HCT116 (cell line): ENCODE measurements at regions not wholly inside any gene's neighbourhood (a gene's known extent, or its start where the extent isn't known, plus 50 kb on each side); places are given as distances from the start of the nearest gene placed in this dataset.
A peak's percentile ranks its signal among the peaks of the same experiment; 100 is the strongest.

Source experiments
- ATAC-seq: fragments of 200-7000 bp; cut with Tn5 transposase; 2 replicates; pipeline ENCODE4 v1.9.1; 2020; ENCODE audit warnings: mild to moderate bottlenecking, moderate library complexity
- BruUV-seq: library from RNA; stranded (reverse); fragments of 400-500 nt; replicated peaks from 2 replicates; lab custom pipeline; 2021; lab: Mats Ljungman, UMichigan
- CTCF ChIA-PET: fragments of 300-600 bp; sonication (Branson Sonifier 250); formaldehyde crosslinking; loops from one replicate; lab custom pipeline; 2021; ENCODE audit warnings: antibody characterized with exemption; lab: Charles Lee
- POLR2A ChIA-PET: fragments of 300-600, 350-600 bp; sonication (Branson Sonifier 250); formaldehyde crosslinking; loops from one replicate; lab custom pipeline; 2021; ENCODE audit warnings: antibody characterized with exemption; lab: Charles Lee
- RAD21 ChIA-PET, 2 experiments: fragments of 300-600 bp; sonication (Branson Sonifier 250); formaldehyde crosslinking; loops; one replicate each; lab custom pipeline; 2023; ENCODE audit warnings: low total read pairs in 2 of 2; ENCODE audit not compliant: uncharacterized antibody in 2 of 2, unreplicated experiment in 2 of 2, low non-redundant PET in 1 of 2; lab: Charles Lee
- DNase-seq: peaks from one replicate; pipeline ENCODE4 v3.0.0-alpha.2; 2010; ENCODE audit warnings: low read depth, low spot score
- H2AFZ ChIP-seq: fragments of 200-600 bp; shearing (Covaris generic), sonication (generic); 2 replicates; pipeline ENCODE4 v1.6.1; 2017; ENCODE audit warnings: low read depth, mixed run types, mixed read lengths, antibody characterized with exemption, low read length; ENCODE audit not compliant: poor library complexity, severe bottlenecking
- H3K27ac ChIP-seq: 2 replicates; pipeline ENCODE4 v1.5.1; 2012; ENCODE audit warnings: low read depth, low read length
- H3K27me3 ChIP-seq: fragments of 200-600 bp; sonication (generic); 2 replicates; pipeline ENCODE4 v1.6.1; 2016; ENCODE audit warnings: mixed run types, low read length, mixed read lengths; ENCODE audit not compliant: insufficient read depth
- H3K36me3 ChIP-seq, 2 experiments: fragments of 200-500 bp in 1 of 2; fragments of 200-600 bp in 1 of 2; sonication (Bioruptor generic) in 1 of 2; sonication (generic) in 1 of 2; 2 replicates each; pipeline versions ENCODE4 v1.5.1 to v1.6.1; 2014 to 2016; ENCODE audit warnings: low read length in 2 of 2, inconsistent platforms in 1 of 2, mixed read lengths in 1 of 2, mixed run types in 1 of 2; ENCODE audit not compliant: insufficient read depth in 2 of 2, control insufficient read depth in 1 of 2
- H3K4me1 ChIP-seq, 2 experiments: fragments of 200-600 bp in 1 of 2; sonication (generic) in 1 of 2; 2 replicates each; pipeline versions ENCODE4 v1.5.1 to v1.6.1; 2012 to 2017; ENCODE audit warnings: low read length in 2 of 2, inconsistent platforms in 1 of 2, mild to moderate bottlenecking in 1 of 2, mixed read lengths in 1 of 2, mixed run types in 1 of 2, moderate library complexity in 1 of 2; ENCODE audit not compliant: insufficient read depth in 2 of 2, control insufficient read depth in 1 of 2
- H3K4me2 ChIP-seq: fragments of 200-600 bp; sonication (generic); 2 replicates; pipeline ENCODE4 v1.6.1; 2017; ENCODE audit warnings: mixed run types, low read length, mixed read lengths
- H3K4me3 ChIP-seq, 2 experiments: fragments of 200-600 bp in 1 of 2; sonication (generic) in 1 of 2; replicated peaks in 1 of 2; 2 replicates each; pipeline ENCODE4 v1.5.1; 2011 to 2016; ENCODE audit warnings: low read length in 2 of 2, control low read depth in 1 of 2, low read depth in 1 of 2, mild to moderate bottlenecking in 1 of 2, mixed read lengths in 1 of 2, mixed run types in 1 of 2
- H3K79me2 ChIP-seq: fragments of 200-600 bp; sonication (generic); 2 replicates; pipeline ENCODE4 v1.6.1; 2017; ENCODE audit warnings: mild to moderate bottlenecking, mixed run types, low read length, moderate library complexity, mixed read lengths; ENCODE audit not compliant: insufficient read depth
- H3K9ac ChIP-seq: fragments of 200-600 bp; sonication (generic); 2 replicates; pipeline ENCODE4 v1.6.1; 2016; ENCODE audit warnings: low read length, mixed read lengths
- H3K9me2 ChIP-seq: fragments of 200-600 bp; sonication (generic), shearing (Covaris generic); 2 replicates; pipeline ENCODE4 v1.6.1; 2017; ENCODE audit warnings: mixed run types, mild to moderate bottlenecking, moderate library complexity; ENCODE audit not compliant: insufficient read depth
- H3K9me3 ChIP-seq, 2 experiments: fragments of 200-500 bp in 1 of 2; fragments of 200-600 bp in 1 of 2; sonication (Bioruptor generic) in 1 of 2; sonication (generic) in 1 of 2; 2 replicates each; pipeline ENCODE4 v1.6.1; 2014 to 2017; ENCODE audit warnings: low read length in 2 of 2, mixed read lengths in 2 of 2, inconsistent platforms in 1 of 2, low read depth in 1 of 2, mild to moderate bottlenecking in 1 of 2, mixed run types in 1 of 2, moderate library complexity in 1 of 2; ENCODE audit not compliant: control insufficient read depth in 1 of 2, insufficient read depth in 1 of 2
- H4K20me1 ChIP-seq: fragments of 200-600 bp; sonication (generic), shearing (Covaris generic); 2 replicates; pipeline ENCODE4 v1.6.1; 2017; ENCODE audit warnings: mixed run types, mild to moderate bottlenecking, moderate library complexity; ENCODE audit not compliant: insufficient read depth
- CBX3 ChIP-seq: IDR thresholded peaks from 2 replicates; pipeline ENCODE4 v1.6.1; 2012; ENCODE audit warnings: low read depth
- CEBPB ChIP-seq: IDR thresholded peaks from 2 replicates; pipeline ENCODE4 v1.6.1; 2012; ENCODE audit warnings: low read depth
- ELF1 ChIP-seq: IDR thresholded peaks from 2 replicates; pipeline ENCODE4 v1.6.1; 2012; ENCODE audit warnings: low read depth, borderline replicate concordance
- EZH2phosphoT487 ChIP-seq: fragments of 200-600 bp; IDR thresholded peaks from 2 replicates; pipeline ENCODE4 v1.6.1; 2018; ENCODE audit warnings: antibody characterized with exemption, borderline replicate concordance
- FOSL1 ChIP-seq: IDR thresholded peaks from 2 replicates; pipeline ENCODE4 v1.6.1; 2012; ENCODE audit warnings: low read depth
- JUND ChIP-seq: IDR thresholded peaks from 2 replicates; pipeline ENCODE4 v1.6.1; 2012
- POLR2A ChIP-seq: IDR thresholded peaks from 2 replicates; pipeline ENCODE4 v1.7.0; 2011; ENCODE audit warnings: borderline replicate concordance; ENCODE audit not compliant: insufficient read depth, insufficient read length; ENCODE audit errors: extremely low read depth
- RAD21 ChIP-seq: IDR thresholded peaks from 2 replicates; pipeline ENCODE4 v1.6.1; 2012; ENCODE audit warnings: low read depth, mild to moderate bottlenecking
- SP1 ChIP-seq: IDR thresholded peaks from 2 replicates; pipeline ENCODE4 v1.6.1; 2012; ENCODE audit warnings: low read depth
- ZFX ChIP-seq: fragments of 450-650 bp; IDR thresholded peaks from 2 replicates; pipeline ENCODE4 v1.6.1; 2017
- ZNF274 ChIP-seq: fragments of 200-500 bp; sonication (Bioruptor generic); IDR thresholded peaks from 2 replicates; pipeline ENCODE4 v1.6.1; 2014; ENCODE audit warnings: mild to moderate bottlenecking, low read depth, low read length, inconsistent platforms
- intact Hi-C: fragments of 100-400 bp; cut with micrococcal nuclease; formaldehyde crosslinking; loops from 2 replicates; pipeline ENCODE4 v1.10.0; 2022
- TF ChIP-seq, protein P1 (sequence below): IDR thresholded peaks from 2 replicates; pipeline ENCODE4 v1.6.1; 2011; ENCODE audit warnings: mild to moderate bottlenecking, low read length, moderate library complexity; ENCODE audit not compliant: insufficient replicate concordance; ENCODE audit errors: extremely low read depth

- ATAC-seq (peak; percentile 75; the same call in 1 of the 2 replicates), DNase-seq (peak; percentile 32)
- intact Hi-C loops: no loop called here
- Histone ChIP-seq H3K4me2 (peak overlapping the region; percentile 28; the same call in 1 of the 2 replicates), H3K9ac (no peak overlapping the region), H4K20me1 (no peaks in the 10 kb centered on the region), H3K27me3 (no peaks in the 10 kb centered on the region), H3K4me3 (no peak overlapping the region), H2AFZ (no peak overlapping the region), H3K4me1 (peaks cover 0 to 15% of the 10 kb centered on the region in 2 experiments; a peak in 2 of 4 replicates), H3K9me2 (no peaks in the 10 kb centered on the region), H3K36me3 (no peaks in the 10 kb centered on the region), H3K79me2 (no peaks in the 10 kb centered on the region), H3K9me3 (no peaks in the 10 kb centered on the region), H3K27ac (no peak overlapping the region)
- POLR2A ChIA-PET: no interaction called here
- RAD21 ChIA-PET: no interaction called here
- no TSS peak for BruUV-seq
- TF ChIP-seq, protein P1, sequence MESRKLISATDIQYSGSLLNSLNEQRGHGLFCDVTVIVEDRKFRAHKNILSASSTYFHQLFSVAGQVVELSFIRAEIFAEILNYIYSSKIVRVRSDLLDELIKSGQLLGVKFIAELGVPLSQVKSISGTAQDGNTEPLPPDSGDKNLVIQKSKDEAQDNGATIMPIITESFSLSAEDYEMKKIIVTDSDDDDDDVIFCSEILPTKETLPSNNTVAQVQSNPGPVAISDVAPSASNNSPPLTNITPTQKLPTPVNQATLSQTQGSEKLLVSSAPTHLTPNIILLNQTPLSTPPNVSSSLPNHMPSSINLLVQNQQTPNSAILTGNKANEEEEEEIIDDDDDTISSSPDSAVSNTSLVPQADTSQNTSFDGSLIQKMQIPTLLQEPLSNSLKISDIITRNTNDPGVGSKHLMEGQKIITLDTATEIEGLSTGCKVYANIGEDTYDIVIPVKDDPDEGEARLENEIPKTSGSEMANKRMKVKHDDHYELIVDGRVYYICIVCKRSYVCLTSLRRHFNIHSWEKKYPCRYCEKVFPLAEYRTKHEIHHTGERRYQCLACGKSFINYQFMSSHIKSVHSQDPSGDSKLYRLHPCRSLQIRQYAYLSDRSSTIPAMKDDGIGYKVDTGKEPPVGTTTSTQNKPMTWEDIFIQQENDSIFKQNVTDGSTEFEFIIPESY: no peak
- TF ChIP-seq ELF1 (0 out of 2 replicates have a peak, but pooled peaks have one; percentile 18), RAD21 (no peak), POLR2A (no peak), CBX3 (peak; percentile 60; the same call in 1 of the 2 replicates), EZH2phosphoT487 (no peak), FOSL1 (peak; percentile 55), SP1 (peak; percentile 41), JUND (peak; percentile 53), CEBPB (peak; percentile 21; the same call in 1 of the 2 replicates), ZFX (no peak), ZNF274 (no peak)
- CTCF ChIA-PET: no interaction called here
These were observed 258.1 kb downstream of the UTRN start for GRCh38 chr6:144543006-144543871.
